Activated CD4-positive, alpha-beta memory T cell treated with anti-CD3 and anti-CD28 coated beads, Interleukin-2, amount 10 ng/mL, durations not matched to agents 7 days and 5 days (primary cell): ENCODE measurements at regions not wholly inside any gene's neighbourhood (a gene's known extent, or its start where the extent isn't known, plus 50 kb on each side); places are given as distances from the start of the nearest gene placed in this dataset.

Experiments
- CTCF ChIA-PET: fragments of 350-600 bp; sonication (Branson Sonifier 250); formaldehyde crosslinking; loops from one replicate; lab custom pipeline; 2021; ENCODE audit warnings: antibody characterized with exemption, inconsistent platforms; lab: Charles Lee
- POLR2A ChIA-PET: fragments of 350-600 bp; sonication (Branson Sonifier 250); formaldehyde crosslinking; loops from one replicate; lab custom pipeline; 2021; ENCODE audit warnings: antibody characterized with exemption; lab: Charles Lee
- DNase-seq: peaks from one replicate; pipeline ENCODE4 v3.0.0-alpha.2; 2020
- H3K27ac Mint-ChIP-seq: one replicate; pipeline ENCODE4 v1.8.0; 2021; ENCODE audit warnings: mild to moderate bottlenecking, mixed read lengths
- H3K27me3 Mint-ChIP-seq: one replicate; pipeline ENCODE4 v1.8.0; 2021; ENCODE audit warnings: mixed read lengths
- H3K36me3 Mint-ChIP-seq: one replicate; pipeline ENCODE4 v1.8.0; 2021; ENCODE audit warnings: low read depth, mixed read lengths
- H3K4me1 Mint-ChIP-seq: one replicate; pipeline ENCODE4 v1.8.0; 2021; ENCODE audit warnings: mixed read lengths
- H3K4me3 Mint-ChIP-seq: one replicate; pipeline ENCODE4 v1.8.0; 2021; ENCODE audit warnings: mild to moderate bottlenecking, mixed read lengths
- H3K9me3 Mint-ChIP-seq: one replicate; pipeline ENCODE4 v1.8.0; 2021; ENCODE audit warnings: mixed read lengths

DNA sequence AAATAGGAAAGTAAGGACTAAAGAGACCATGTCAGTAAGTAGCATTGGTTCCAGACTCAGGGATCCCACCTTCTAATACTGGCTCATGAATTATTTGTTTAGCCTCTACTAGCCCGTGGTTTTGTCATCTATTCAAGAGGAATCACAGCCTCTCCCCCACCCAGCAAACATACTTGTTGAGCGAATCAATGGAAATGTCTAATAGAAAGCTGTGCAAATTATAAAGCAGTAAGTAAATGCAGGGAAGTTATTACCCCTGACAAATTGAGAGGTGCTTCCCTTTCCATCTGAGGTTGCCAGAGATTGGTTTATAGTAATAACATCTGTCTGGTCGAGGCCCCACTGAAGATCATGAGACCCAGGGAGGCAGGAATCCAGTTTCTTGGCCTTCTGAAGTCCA lies 219.3 kb upstream of the OSR1 start:
- Mint-ChIP-seq H3K36me3 (no peaks in the 10 kb centered on the region), H3K4me3 (no peak overlapping the region), H3K9me3 (no peaks in the 10 kb centered on the region), H3K4me1 (no peaks in the 10 kb centered on the region), H3K27me3 (no peaks in the 10 kb centered on the region), H3K27ac (no peak overlapping the region)
- DNase-seq: no peak
- POLR2A ChIA-PET: no interaction called here
- CTCF ChIA-PET: no interaction called here

DNA sequence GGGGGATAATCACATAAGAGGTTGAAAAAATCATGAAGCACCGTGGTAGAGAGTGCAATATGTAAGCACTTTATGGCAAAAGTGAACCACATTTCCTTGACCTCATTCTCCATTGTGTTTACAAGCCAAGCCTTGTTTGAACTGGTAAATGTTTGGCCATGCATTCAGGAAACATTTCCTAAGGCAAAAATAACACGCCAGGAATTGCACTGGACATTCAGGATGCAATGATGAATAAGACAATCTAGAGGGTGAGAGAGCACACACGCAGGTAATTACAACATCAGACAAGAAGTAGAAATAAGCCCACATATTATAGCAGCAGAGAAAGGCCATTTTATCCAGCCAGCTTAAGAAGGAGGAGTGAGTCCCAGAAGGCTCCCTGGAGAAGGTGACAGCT lies 218.0 kb upstream of the OSR1 start:
- no peak overlapping the region for H3K27ac Mint-ChIP-seq
- H3K4me3 Mint-ChIP-seq: no peak overlapping the region
- H3K9me3 Mint-ChIP-seq: no peaks in the 10 kb centered on the region
- no peak for DNase-seq
- H3K27me3 Mint-ChIP-seq: no peaks in the 10 kb centered on the region
- ChIA-PET POLR2A (no interaction called here), CTCF (no interaction called here)
- no peaks in the 10 kb centered on the region for H3K4me1 Mint-ChIP-seq
- no peaks in the 10 kb centered on the region for H3K36me3 Mint-ChIP-seq

DNA sequence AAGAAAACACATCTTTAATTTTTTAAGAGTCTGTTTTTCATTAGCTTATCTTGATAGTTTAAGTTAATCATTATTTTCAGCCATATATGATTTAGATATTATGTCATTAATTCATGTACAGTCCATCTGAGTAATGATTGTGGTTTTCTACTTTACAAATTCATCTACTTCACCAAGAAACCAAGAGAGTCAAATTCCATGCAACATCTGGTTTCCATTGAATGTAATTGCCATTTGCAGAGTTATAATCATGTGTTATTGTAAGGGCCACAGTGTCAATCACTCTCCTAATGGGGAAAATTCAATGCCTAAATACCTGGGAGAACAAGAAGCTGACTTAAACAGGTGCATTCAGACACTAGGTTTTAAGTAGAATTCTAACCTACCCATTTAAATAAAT lies 217.2 kb upstream of the OSR1 start:
- DNase-seq: no peak
- Mint-ChIP-seq H3K27ac (no peak overlapping the region), H3K9me3 (no peaks in the 10 kb centered on the region), H3K4me3 (no peak overlapping the region), H3K4me1 (no peaks in the 10 kb centered on the region), H3K27me3 (no peaks in the 10 kb centered on the region), H3K36me3 (no peaks in the 10 kb centered on the region)
- CTCF ChIA-PET: no interaction called here
- POLR2A ChIA-PET: no interaction called here

DNA sequence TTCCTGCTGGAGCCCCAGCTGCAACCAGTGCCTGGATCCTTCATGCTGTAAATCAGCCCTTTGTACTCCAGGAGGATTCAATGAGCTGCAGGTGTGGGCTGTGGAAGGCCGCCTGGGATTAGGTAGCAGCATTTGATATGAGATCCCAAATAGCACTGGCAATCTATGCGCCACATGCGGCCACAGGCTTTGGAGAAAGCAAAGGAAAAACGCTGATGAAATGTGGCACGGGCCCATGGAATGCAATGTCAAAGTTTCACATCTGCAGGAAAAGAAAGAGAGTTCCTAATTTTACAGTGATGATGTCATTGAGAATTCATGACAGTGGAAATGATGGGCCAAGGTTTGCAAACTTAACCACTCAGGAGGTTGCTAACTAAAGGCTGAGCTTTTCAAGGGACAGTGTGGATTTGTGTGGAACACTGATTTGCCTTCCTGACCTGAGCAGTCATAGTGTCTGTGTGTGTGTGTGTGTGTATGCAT lies 216.4 kb upstream of the OSR1 start:
- DNase-seq: no peak
- Mint-ChIP-seq H3K27ac (no peak overlapping the region), H3K27me3 (no peaks in the 10 kb centered on the region), H3K9me3 (no peaks in the 10 kb centered on the region), H3K4me1 (no peaks in the 10 kb centered on the region), H3K36me3 (no peaks in the 10 kb centered on the region), H3K4me3 (no peak overlapping the region)
- CTCF ChIA-PET: no interaction called here
- POLR2A ChIA-PET: no interaction called here

DNA sequence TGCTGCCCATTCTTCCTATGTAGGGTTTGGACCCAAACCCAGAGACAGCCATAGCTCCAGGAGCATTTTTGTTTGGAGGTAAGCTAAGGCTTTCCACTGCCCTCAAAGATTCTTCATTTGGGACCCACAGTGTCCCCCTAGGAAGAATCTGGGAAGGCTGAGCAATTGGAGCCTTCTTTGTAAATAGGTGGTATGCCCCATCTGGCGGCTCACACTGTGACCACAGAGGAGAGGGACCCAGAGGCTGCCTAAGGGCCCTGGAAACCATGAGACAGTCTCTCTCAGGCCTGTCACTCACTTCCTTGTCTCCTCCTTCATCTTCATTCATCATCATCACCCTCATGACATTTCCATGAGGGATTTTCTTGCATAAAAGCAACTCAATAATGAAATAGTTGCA lies 215.4 kb upstream of the OSR1 start:
- no peaks in the 10 kb centered on the region for H3K4me1 Mint-ChIP-seq

DNA sequence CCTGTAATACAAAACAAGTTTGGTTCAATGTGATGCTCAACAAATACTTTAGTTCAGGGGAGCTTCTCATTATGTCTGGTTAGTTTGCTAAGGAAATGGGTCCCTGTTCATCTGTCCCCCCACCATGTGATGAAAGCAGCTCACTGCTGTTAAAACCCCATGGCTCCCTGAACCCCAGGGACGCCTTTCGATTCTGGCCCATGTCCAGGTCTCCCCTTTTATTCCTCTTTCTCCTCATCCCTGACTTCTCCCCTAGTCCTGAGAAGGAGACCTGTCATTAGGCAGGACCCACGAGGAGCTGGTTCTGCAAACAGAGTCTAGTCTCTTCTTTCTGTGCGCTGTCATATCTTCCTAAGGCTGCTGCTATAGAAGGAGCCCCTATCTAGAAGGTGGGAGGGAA lies 213.3 kb upstream of the OSR1 start:
- no peaks in the 10 kb centered on the region for H3K4me1 Mint-ChIP-seq
- no peak for DNase-seq
- H3K9me3 Mint-ChIP-seq: no peaks in the 10 kb centered on the region
- H3K27ac Mint-ChIP-seq: no peak overlapping the region
- POLR2A ChIA-PET: no interaction called here
- H3K36me3 Mint-ChIP-seq: no peaks in the 10 kb centered on the region
- no peaks in the 10 kb centered on the region for H3K27me3 Mint-ChIP-seq
- CTCF ChIA-PET: no interaction called here
- no peak overlapping the region for H3K4me3 Mint-ChIP-seq

More for the DNA sequence above, 215.4 kb upstream of the OSR1 start:
- Mint-ChIP-seq H3K27ac (no peak overlapping the region), H3K27me3 (no peaks in the 10 kb centered on the region), H3K36me3 (no peaks in the 10 kb centered on the region), H3K9me3 (no peaks in the 10 kb centered on the region), H3K4me3 (no peak overlapping the region)
- ChIA-PET CTCF (no interaction called here), POLR2A (no interaction called here)
- DNase-seq: no peak

DNA sequence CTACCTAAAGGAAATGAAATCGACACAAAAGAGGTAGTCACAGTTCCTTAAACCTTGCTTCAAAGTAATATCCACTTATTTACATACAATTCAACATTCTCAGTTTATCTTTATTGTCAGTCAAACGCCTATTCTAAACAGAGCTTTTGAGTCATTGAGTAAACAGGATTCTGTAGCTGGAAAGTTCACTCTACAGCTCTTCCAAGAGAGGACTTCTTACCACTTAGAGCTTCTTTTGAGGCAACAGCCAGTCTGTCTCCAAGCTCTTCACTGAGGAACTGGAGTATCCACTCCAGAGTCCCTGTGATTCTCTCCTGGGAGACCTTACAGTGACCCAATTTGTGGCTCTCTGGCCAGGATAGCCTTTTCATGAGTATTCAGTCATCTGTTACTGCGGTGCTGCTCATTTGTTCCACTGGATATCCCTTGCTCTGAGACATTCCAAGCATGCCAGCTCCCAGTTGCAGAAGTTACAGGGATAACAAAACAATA lies 210.9 kb upstream of the OSR1 start:
- Mint-ChIP-seq H3K4me1 (no peaks in the 10 kb centered on the region), H3K9me3 (no peaks in the 10 kb centered on the region), H3K4me3 (no peak overlapping the region), H3K27ac (no peak overlapping the region), H3K27me3 (peaks cover 4% of the 10 kb centered on the region), H3K36me3 (no peaks in the 10 kb centered on the region)
- DNase-seq: no peak
- CTCF ChIA-PET: no interaction called here
- POLR2A ChIA-PET: no interaction called here

DNA sequence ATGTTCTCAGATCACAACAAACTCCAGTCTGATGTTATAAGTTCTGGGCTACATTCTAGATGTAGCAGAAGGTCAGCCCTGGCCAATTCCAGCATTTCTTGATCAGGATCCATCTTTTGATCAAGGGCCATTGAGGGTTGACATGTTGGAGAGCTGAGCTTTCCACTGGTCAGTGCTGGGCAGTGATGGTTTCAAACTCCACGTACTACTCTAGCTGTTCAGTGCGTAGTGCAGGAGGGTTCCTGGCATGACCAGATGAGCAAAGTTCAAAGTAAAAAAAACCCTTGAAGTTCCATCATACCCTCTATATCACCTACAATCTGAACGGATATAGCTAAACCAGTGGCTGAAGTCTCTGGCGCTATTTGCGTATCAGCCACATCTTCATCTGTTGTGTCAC lies 210.4 kb upstream of the OSR1 start:
- no peak for DNase-seq
- Mint-ChIP-seq H3K4me1 (no peaks in the 10 kb centered on the region), H3K27me3 (peaks cover 4% of the 10 kb centered on the region), H3K4me3 (no peak overlapping the region), H3K9me3 (no peaks in the 10 kb centered on the region), H3K36me3 (no peaks in the 10 kb centered on the region), H3K27ac (no peak overlapping the region)
- CTCF ChIA-PET: no interaction called here
- POLR2A ChIA-PET: no interaction called here

DNA sequence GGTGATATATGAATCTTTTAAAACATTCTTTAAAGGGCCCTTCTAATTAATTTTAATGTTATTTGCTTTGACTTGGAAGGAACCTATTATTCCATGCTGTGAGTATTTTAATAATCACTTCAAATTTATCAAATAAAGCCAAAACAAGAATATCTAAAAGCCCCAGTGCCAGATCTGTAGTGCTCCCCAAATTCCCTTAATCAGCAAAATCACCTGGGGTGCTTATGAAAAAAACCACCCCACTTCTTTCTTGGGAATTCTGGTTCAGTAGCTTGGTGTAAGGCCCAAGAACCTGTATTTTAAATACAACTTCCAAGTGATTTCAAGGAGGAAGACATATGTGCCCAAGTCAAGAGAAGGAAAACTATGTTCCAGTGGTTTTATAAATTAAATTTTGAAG lies 202.4 kb upstream of the OSR1 start:
- no peaks in the 10 kb centered on the region for H3K36me3 Mint-ChIP-seq
- DNase-seq: no peak
- H3K27me3 Mint-ChIP-seq: peaks cover 13% of the 10 kb centered on the region
- H3K9me3 Mint-ChIP-seq: no peaks in the 10 kb centered on the region
- ChIA-PET CTCF (no interaction called here), POLR2A (no interaction called here)
- no peak overlapping the region for H3K27ac Mint-ChIP-seq
- H3K4me3 Mint-ChIP-seq: no peak overlapping the region
- H3K4me1 Mint-ChIP-seq: peaks cover 4% of the 10 kb centered on the region

DNA sequence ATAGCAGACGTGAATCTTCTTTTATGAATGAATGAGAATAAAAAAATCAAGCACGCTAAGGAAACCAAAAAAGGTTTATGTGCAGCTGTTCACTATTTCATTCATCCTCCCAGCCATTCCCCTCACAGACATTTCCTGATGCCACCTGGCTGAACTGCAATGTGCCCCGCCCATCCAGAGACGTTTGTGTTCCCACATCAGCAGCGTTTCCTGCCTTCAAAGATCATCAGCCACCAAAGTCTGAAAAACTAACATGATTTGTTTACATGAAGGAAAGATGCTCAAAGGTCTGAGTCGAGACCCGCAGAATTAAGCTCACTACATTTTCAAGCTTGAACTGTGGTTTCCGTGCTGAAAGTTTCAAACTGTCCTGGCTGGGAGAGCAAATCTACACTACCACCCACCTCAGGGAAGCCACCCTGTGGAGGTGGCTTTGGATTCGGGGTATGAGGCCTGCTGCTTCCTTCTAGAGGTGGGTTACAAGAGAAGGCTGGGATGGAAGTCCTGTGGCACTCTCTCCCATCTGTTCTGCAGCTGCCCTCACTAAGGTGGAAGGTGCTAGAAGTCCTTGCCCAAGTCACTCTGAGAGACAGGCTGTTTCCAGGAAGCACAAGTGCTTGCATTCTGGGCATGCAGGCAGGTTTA lies 201.3 kb upstream of the OSR1 start:
- CTCF ChIA-PET: no interaction called here

DNA sequence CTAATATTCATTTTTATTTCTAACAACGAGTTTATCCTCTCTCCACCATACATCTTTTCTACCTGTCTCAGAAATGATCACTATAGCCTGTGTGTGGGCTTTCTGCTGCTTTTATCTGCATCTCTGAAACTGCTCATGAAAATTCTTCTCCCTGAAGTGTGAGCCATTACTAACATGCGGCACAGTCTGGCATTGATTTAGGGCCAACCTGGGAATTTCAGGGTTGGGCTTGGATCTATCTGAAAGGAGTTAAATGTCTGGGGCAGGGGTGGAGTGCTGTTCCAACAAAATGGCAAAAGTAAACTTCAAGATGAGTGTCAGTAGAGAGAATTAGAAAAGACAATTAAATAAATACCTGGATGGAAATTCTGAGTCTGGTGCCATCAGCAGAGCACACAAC lies 198.2 kb upstream of the OSR1 start:
- no peak for DNase-seq
- Mint-ChIP-seq H3K9me3 (no peaks in the 10 kb centered on the region), H3K27me3 (peaks cover 6% of the 10 kb centered on the region), H3K36me3 (no peaks in the 10 kb centered on the region), H3K4me3 (no peak overlapping the region), H3K4me1 (peaks cover 4% of the 10 kb centered on the region), H3K27ac (no peak overlapping the region)
- ChIA-PET POLR2A (no interaction called here), CTCF (no interaction called here)

More for the DNA sequence above, 201.3 kb upstream of the OSR1 start:
- H3K9me3 Mint-ChIP-seq: no peaks in the 10 kb centered on the region
- no peak overlapping the region for H3K4me3 Mint-ChIP-seq
- no peak overlapping the region for H3K27ac Mint-ChIP-seq
- no peak for DNase-seq
- H3K36me3 Mint-ChIP-seq: no peaks in the 10 kb centered on the region
- peaks cover 4% of the 10 kb centered on the region for H3K4me1 Mint-ChIP-seq
- H3K27me3 Mint-ChIP-seq: peaks cover 12% of the 10 kb centered on the region
- POLR2A ChIA-PET: no interaction called here

DNA sequence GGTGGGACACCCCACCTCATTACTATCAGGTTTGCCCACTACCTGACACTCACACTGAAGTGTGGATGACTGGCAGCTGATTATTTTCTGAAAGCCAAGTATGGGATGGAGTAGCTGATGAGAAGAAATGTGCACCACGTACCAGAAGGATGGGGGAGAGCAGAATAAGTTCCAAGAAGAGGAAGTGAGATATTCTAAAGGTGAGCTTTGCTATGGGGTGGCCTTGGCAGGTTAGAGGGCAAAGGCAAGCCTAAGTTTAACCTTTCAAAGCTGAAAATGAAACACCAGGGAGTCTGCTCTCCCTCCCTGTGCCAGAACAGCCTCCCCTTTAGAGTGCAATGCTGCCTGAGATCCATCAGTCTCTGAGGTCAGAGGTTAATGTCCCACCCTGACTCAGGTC lies 196.1 kb upstream of the OSR1 start:
- Mint-ChIP-seq H3K36me3 (no peaks in the 10 kb centered on the region), H3K4me3 (no peak overlapping the region), H3K27ac (no peak overlapping the region), H3K27me3 (peaks cover 3% of the 10 kb centered on the region), H3K4me1 (peaks cover 1% of the 10 kb centered on the region), H3K9me3 (no peaks in the 10 kb centered on the region)
- POLR2A ChIA-PET: no interaction called here
- CTCF ChIA-PET: no interaction called here
- DNase-seq: no peak

DNA sequence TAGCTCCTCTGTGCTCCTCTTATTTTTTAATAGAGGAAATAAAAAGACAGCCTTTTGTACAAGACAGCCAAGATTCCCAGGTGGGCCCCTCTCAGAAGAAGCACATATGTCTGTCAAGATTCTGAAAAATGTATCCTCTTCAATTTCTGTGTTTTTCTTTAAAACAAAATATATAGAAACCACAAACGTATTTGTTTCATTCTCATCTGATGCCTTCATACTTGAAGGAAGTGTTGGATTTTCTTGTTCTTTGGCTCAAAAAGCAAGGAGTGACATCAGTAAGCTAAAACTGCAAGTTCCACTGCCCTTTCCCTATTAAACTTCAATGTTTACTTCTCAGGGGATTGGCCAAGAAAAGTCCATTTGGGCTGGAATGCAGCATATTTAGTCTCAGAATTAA lies 193.8 kb upstream of the OSR1 start:
- CTCF ChIA-PET: no interaction called here
- no peak for DNase-seq
- POLR2A ChIA-PET: no interaction called here
- H3K9me3 Mint-ChIP-seq: no peaks in the 10 kb centered on the region
- no peaks in the 10 kb centered on the region for H3K36me3 Mint-ChIP-seq
- H3K27me3 Mint-ChIP-seq: peaks cover 3% of the 10 kb centered on the region
- H3K27ac Mint-ChIP-seq: no peak overlapping the region
- H3K4me3 Mint-ChIP-seq: no peak overlapping the region
- H3K4me1 Mint-ChIP-seq: no peaks in the 10 kb centered on the region

DNA sequence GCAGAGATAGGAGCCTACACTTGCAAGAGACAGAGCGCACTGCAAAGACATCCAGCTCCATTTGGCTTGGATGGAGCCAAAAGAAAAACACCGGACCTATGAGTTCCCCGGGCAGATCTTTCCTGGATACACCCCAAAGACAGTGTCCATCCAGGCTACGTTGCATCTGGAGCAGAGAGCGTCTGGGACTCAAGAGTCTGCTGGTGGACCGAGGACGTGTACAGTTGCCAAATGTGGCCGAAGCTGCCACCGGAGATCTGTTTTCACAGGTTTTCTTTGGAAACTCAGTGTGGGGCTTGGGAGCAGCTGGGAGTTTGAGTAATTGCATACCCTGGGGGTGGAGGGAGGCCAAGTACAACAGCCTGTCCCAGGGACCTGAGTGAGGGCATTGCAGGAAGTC lies 192.3 kb upstream of the OSR1 start:
- ChIA-PET CTCF (no interaction called here), POLR2A (no interaction called here)
- Mint-ChIP-seq H3K4me3 (no peak overlapping the region), H3K27me3 (no peaks in the 10 kb centered on the region), H3K9me3 (no peaks in the 10 kb centered on the region), H3K27ac (no peak overlapping the region), H3K4me1 (no peaks in the 10 kb centered on the region), H3K36me3 (no peaks in the 10 kb centered on the region)
- no peak for DNase-seq
